ENCODE measurements at regions not wholly inside any gene's neighbourhood (a gene's known extent, or its start where the extent isn't known, plus 50 kb on each side); places are given as distances from the start of the nearest gene placed in this dataset.
"Not testable (repeated sequence)": the region's sequence is repeated elsewhere in the genome, so short reads cannot be mapped to it uniquely, and the experiment has no call there.

DNA sequence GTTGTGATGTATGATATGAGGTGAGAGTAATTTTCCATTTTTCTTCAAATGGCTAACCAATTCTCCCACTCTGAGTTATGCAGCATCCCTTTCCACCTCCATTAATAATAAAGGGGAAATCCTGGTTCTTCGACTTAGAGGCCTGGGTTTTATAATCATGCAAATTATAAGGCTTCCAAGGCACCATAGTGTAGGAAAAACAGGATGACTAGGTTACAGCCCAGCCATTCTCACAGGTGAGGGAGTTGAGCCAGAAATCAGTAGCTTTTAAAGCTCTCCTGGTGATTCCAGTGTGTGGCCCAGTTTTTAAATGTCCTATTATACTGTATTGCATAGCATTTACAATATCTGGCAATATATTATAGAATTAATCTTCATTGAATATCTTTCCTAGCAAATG is 203.1 kb downstream of the ARHGEF9 start:
- DNase-seq (ENCODE audit: insufficient read length, low spot score) = no peak

DNA sequence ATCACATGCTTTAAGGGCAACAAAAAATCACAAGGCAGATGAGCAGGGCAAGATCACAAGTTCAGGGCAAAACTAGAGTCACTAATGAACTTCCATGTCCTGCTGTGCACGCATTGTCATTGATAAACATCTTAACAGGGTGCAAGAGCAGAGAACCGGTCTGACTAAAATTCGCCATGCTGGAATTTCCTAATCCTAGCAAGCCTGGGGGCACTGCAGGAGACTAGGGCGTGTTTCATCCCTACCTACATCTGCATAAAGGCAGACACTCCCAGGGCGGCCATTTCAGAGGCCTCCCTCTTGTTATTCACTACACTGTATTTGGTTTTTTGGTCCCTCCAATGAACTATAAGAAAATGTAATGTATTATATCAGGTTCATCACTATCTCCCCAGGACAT is 203.6 kb downstream of the ARHGEF9 start:
- DNase-seq (ENCODE audit: insufficient read length, low spot score) (no peak), FAIRE-seq (no peak)

More for the DNA sequence above, 203.1 kb downstream of the ARHGEF9 start:
- FAIRE-seq = no peak

DNA sequence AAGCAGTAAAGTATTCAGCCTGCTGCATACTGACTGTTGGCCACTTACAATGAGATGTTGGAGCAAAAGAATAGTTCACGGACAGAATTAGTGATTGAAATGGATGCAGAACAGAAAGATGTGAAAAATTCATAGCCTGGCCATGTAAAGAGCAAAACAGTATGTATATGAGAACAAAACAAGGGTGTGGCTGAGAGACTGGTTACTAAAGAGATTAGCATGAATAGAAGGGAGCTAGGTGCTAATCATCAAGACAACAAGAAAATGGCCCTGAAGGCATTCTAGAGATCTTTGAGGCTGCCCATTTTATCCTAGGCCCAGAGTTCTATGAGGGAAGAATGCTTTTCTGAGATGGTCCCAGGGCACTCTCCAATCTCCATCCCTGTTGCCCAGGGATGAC is 208.5 kb downstream of the ARHGEF9 start:
- FAIRE-seq (no peak), DNase-seq (ENCODE audit: insufficient read length, low spot score) (no peak)

DNA sequence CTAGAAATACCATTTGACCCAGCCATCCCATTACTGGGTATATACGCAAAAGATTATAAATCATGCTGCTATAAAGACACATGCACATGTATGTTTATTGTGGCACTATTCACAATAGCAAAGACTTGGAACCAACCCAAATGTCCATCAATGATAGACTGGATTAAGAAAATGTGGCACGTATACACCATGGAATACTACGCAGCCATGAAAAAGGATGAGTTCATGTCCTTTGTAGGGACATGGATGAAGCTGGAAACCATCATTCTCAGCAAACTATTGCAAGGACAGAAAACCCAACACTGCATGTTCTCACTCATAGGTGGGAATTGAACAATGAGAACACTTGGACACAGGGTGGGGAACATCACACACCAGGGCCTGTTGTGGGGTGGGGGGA is 209.3 kb downstream of the ARHGEF9 start:
- DNase-seq (ENCODE audit: insufficient read length, low spot score); FAIRE-seq: not testable (repeated sequence)

DNA sequence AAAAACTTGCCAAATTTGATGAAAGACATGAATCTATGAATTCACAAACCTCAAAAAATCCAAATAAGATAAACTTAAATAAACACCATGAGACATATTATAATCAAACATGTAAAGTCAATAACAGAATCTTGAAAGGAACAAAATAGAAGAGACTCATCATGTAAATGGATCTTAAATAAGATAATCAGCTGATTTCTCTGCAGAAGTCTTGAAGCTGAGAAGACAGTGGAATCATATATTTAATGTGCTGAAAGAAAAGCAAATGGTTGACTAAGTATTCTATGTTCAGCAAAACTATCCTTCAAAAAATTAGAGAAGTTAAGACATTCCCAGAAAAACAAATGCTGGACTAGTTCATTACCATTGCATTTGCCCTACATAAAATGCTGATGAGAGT is 215.7 kb upstream of the SPIN4 start:
- FAIRE-seq (peak; percentile 72), DNase-seq (ENCODE audit: insufficient read length, low spot score) (no peak)

DNA sequence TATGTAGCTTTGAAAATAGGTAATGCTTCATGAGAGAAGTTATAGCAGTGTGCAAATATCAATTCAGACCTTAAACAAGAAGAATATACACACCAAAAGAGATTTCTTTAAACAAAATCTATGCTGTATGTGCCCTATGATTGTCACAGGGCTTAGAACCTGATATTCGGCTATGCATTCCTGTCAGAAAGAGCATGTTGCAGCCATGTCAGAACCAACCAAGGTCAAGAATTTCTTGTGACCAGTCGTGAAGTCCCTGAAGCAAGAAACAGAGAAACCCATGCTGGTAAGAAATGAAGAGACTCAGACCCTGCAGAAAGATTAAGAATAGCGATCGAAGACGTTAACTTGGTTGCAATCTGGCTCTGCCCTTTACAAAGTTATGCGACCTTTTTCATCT is 210.3 kb upstream of the SPIN4 start:
- DNase-seq (ENCODE audit: insufficient read length, low spot score) (no peak), FAIRE-seq (no peak)

DNA sequence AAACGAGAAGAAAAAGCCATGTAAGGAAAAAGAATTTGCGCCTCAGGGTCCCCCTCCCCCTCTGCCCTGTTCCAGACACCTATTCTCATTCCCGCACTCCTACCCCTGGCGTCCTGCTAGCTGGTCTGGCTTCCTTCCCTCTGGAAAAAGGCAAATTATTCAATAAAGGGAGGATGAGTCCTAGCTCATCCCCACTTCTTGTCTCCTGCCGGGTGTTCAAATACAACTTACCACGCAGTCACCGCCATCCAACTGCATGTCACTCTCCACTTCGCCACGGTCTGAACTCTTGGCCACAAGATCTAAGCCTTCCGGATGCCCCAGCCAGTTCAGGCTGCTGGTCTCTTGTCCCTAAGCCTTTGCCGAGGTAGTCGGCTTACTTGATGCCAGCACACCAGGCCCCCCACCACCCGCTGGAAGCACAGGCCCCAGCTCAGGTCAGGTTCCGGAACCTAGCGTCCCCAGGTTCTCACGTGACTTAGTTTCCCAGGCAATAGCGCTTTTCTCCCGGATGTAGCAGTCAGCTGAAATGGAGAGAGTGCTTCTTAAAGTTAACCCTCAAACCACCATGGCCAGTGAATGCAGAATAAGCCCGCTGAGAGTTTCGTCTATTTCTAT is 209.6 kb upstream of the SPIN4 start:
- DNase-seq (ENCODE audit: insufficient read length, low spot score) (peak; percentile 25), FAIRE-seq (peak; percentile 97)

DNA sequence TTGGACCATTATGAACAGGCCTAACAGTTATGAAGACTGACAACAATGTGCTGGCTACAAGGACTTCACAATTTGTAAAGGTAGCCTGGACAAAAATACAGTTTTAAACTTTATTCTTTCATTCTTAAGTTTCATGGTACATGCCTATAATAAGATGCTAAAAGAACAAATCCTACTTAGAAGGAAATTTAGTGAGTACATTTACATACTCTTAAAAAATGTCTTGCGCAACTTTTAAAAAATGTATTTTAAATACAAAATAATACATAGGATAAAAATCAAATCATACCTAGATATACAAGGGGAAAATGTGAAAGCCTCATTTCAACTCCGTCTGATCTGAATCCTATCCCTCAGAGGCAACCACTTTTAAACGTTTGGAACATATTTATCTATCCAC is 200.7 kb upstream of the SPIN4 start:
- FAIRE-seq = no peak
- no peak for DNase-seq (ENCODE audit: insufficient read length, low spot score)

DNA sequence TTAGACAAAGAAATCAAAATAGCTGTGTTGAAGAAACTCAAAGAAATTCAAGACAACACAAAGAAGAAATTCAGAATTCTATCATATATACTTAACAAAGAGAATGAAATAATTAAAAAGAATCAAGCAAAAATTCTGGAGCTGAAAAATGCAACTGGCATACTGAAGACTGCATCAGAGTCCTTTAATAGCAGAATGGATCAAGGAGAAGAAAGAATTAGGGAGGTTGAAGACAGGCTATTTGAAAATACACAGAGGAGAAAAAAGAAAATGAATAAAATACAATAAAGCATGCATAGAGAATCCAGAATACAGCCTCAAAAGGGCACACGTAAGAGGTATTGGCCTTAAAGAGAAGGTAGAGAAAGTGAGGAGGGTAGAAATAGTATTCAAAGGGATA is 179.5 kb upstream of the SPIN4 start:
- FAIRE-seq = no peak

DNA sequence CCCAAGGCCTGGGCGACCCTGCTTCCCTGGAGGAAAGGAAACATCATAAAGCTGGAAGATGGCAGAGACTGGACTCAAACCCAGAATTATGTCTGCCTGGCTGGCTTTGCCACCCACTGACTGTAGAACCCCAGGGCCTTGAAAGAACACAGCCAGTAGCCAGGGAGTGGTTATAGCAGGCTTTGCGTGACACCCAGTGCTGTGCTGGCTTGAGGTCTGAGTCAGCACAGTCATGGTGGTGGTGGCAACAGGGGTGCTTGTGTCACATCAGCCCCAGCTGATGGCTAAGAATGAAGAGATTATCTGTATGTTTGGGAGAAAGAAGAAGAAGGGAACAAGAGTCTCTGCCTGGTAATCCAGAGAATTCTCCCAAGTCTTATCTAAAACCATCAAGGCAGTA is 178.8 kb upstream of the SPIN4 start:
- no peak for DNase-seq (ENCODE audit: insufficient read length, low spot score)
- FAIRE-seq = no peak

More for the DNA sequence above, 179.5 kb upstream of the SPIN4 start:
- DNase-seq (ENCODE audit: insufficient read length, low spot score) = no peak

DNA sequence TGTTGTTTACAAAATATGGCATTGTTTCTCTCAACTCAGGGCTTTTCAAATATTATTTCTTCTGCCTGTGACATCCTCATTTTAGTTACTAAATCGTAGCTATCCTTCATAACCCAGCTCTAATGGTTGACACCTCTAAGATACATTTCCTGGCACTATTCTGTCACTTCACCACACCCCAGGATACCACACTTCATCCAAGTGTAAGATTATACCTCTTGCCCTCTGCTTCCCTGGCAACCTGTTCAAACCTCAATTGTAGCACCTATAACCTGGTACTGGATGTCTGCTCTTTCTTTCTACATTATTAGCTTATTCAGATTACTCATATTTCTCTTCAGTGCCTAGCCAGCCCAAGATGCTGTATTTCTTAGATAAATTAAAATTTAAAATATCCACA is 175.7 kb upstream of the SPIN4 start:
- FAIRE-seq = no peak
- DNase-seq (ENCODE audit: insufficient read length, low spot score) = no peak

DNA sequence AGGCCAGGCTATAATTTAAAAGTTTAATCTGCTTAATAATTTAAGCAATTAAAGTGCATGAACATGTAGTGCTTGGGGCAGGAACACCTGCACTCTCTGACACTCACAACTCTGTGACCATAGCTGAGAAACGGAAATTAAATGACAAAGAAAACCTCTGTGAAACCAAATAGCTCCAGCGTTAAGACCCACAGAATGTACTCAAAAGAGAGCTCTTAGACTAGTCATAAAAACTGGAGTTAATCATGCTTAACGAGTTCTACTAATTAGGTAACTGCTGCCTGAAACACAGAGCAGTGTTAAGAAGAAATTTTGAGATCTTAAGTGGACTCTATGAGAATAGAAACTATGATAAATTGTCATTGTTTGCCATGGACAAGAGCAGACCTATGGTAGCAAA is 174.4 kb upstream of the SPIN4 start:
- FAIRE-seq (no peak), DNase-seq (ENCODE audit: insufficient read length, low spot score) (no peak)

DNA sequence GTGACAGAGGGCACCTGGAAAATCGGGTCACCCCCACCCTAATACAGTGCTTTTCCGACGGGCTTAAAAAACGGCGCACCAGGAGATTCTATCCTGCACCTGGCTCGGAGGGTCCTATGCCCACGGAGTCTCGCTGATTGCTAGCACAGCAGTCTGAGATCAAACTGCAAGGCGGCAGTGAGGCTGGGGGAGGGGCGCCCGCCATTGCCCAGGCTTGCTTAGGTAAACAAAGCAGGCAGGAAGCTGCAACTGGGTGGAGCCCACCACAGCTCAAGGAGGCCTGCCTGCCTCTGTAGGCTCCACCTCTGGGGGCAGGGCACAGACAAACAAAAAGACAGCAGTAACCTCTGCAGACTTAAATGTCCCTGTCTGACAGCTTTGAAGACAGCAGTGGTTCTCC is 168.2 kb upstream of the SPIN4 start:
- not testable (repeated sequence) for DNase-seq (ENCODE audit: insufficient read length, low spot score); FAIRE-seq

DNA sequence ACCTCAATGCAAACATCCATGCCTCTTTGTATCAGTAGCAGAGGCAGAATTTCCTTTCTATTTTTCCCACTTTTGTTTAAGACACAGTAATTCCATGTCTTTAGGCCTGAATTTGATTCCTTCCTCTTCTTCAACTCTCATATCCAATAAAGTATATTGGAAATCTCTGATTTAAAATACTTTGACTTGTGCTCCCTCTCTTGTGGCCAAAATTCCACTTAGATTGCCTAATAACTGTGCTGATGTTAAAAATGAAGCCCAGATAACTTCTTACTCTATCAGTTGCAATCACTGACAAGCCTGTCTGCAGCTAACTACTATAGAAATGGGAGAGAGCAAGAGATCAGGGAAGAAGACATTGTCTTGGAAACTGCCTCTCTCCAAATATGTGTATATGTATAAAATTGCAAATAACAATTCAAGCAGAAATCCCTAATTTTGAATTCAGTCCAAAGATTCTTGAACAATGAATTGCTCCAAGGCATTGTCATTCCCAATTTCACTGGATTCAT is 163.5 kb upstream of the SPIN4 start:
- DNase-seq (ENCODE audit: insufficient read length, low spot score) = no peak
- FAIRE-seq = no peak

DNA sequence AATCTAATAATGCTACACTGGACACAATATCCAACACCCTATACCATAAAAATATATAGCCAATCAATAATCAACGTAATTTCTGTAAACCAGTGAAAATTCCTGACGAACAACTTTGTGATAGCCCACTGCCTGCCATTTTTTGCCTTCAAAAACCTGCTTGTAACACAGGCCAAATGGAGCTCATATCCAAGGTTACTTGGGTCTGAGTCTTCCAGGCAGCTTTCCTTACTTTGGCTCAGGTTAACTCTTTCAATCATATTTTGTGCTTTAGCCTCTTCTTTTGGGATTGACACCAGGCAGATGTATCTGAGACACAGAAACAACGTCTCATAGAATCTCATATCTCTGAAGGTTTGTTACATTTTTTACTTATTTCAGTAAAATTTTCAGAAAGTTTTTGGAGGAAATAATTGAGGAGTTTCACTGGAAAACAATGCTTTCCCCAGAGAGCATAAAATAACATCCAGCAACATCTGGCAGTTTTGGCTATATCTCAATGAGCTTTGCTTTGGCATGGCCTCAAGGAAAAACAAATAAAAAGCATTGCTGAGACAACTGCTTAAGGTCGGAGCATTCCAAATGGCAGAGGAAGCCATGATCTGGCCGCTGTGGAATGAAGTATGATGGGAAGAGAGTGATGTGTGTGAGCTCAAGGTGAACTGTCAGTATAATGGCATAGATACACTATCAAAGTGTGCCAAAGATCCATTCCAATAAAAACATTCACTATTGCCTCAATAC is 162.9 kb upstream of the SPIN4 start:
- FAIRE-seq = no peak
- no peak for DNase-seq (ENCODE audit: insufficient read length, low spot score)

DNA sequence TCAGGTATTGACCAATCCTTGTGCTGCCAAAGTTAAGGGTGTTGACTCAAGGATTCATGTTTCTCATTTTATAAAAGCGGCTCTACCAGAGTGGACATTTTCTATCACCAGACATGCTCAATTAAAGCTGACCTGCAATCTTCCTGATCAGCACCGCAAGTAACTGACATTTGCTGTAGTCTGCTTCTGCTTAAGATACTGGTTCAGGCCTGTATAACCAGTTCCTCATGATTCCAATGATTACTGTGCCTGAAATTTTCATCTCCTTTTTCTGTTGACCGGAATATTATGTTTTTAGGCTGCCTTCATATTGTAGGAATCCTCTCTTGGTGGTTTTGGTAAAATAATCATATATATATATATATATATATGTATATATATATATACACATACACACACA is 160.2 kb upstream of the SPIN4 start:
- no peak for DNase-seq (ENCODE audit: insufficient read length, low spot score)
- FAIRE-seq = peak; percentile 83

DNA sequence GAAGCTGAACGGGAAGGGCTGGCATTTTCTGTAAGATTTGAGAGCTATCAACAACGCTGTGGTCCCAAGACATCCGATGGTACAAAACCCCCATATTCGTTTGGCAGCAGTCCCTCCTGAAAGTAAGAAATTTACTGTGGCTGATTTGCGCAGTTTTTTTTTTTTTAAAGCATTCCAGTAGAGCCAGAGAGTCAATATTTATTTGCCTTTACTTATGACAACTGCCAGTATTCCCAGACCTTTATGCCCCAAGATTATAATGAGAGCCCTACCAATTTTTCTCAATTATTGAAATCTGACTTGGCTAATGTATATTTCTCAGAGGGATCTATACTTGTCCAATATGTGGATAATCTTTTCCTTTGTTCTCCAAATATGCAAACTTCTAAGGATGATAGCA is 157.5 kb upstream of the SPIN4 start:
- FAIRE-seq = no peak
- DNase-seq (ENCODE audit: insufficient read length, low spot score) = no peak

DNA sequence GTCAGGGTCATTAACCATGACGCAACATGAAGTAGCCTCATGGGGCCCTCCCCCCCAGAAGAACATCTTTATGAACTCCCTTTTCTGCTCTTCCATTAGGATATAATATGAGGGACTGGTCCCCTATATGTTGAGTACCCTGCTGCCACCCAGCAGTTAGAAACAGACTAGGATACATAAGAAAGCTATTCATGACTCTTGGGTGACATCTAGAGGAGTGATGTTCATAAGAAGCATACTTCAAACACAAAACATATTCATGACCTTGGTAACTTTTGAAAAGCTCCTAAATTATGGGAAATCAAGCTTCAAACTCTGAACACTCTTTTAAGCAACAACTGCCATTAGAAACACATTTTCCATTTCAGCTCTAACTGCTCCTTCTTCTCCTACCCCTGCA is 155.2 kb upstream of the SPIN4 start:
- DNase-seq (ENCODE audit: insufficient read length, low spot score) = no peak
- no peak for FAIRE-seq

DNA sequence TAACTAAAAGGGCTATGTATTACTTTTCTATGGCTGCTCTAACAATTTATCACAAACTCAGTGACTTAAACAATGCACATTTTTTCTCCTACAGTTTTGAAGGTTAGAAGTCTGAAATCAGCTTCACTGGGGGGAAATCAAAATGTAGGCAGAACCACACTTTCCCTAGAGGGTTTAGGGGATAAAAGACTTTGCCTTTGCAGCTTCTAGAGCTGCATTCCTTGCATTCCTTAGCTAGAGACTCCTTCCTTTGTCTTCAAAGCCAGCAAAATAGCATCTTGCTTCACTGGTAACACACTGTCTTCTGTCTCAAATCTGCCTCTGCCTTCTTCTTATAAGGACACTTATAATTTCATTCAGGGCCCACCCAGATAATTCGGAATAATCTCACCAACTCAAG is 152.4 kb upstream of the SPIN4 start:
- FAIRE-seq = no peak

DNA sequence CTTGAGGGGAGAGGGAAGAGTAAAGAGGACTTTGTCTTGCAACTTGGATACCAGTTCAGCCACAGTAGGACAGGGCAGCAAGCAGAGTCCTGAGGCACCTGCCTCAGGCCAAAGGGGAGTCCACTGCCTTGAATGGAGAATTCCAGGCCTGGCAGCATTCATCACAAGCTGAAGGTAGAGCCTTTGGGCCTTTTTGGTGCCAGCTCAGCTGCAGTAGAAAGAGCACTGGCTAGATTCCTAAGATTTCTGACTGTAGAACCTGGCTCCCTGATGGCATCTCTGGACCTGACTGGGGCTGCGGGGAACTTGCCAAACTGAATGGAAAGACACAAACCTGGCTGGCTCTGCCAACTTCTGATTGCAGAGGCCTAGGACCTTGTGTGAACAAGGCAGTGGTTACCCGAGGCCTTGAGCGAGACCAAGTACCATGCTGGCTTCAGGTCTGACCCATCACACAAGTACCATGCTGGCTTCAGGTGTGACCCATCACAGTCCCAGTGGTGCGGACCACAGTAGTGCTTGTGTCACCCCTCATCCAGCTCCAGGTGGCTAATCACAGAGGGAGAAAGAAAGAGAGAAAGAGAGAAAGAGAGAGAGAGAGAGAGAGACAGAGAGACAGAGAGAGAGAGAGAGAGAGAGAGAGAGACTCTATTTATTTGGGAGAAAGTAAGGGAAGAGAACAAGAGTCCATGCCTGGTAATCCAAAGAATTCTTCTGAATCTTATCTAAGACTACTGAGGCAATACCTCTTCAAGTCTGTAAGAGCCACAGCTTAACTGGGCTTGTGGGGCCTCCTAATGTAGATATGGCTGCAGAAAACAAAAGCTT is 137.6 kb upstream of the SPIN4 start:
- no peak for DNase-seq (ENCODE audit: insufficient read length, low spot score)
- no peak for FAIRE-seq

More for the DNA sequence above, 152.4 kb upstream of the SPIN4 start:
- no peak for DNase-seq (ENCODE audit: insufficient read length, low spot score)

DNA sequence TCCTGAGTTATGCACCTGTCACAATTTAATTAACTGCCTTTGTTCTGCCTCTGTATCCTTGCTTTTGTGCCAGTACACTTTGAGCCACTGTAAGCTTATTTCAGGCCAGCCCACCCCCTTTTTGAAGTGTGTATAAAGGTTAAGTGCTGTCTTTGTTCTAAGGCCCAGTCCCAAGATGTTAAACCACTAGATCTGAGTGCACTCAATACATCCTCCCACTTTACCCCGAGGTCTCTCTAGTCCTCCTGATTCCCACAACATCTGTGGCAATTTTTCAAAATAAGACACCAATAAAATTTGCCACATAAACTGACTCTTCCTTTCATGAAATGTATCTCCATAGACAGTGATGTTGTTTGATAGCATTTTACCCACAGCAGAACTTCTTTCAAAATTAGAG is 124.1 kb upstream of the SPIN4 start:
- FAIRE-seq = peak; percentile 28
- DNase-seq (ENCODE audit: insufficient read length, low spot score) = no peak
